ENCODE measurements at regions not wholly inside any gene's neighbourhood (a gene's known extent, or its start where the extent isn't known, plus 50 kb on each side); places are given as distances from the start of the nearest gene placed in this dataset.

DNA sequence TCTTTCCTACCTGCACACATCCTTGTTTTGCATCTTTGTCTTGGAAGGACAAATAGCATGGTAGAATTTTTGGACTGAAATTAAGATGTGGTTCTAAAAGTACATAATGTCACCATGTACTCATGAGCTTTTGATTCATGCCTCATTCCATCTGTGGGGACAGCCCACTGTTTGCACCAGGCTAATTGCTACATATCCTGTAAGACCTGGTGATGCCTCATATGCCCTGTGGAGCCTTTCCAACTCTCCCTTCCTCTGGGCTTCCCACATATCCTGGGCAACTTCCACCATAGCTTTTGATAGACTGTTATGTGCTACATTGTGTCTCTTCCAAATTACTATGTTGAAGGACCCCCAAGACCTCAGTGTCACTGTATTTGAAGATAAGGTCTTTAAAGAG, 213.6 kb upstream of the PREP start:
- Histone ChIP-seq H3K27ac (ENCODE audit: low read length) (no peak overlapping the region), H3K4me1 (ENCODE audit: control insufficient read depth, insufficient read depth, low read length) (peaks cover 1% of the 10 kb centered on the region), H3K9me3 (ENCODE audit: control insufficient read depth, low read length) (no peaks in the 10 kb centered on the region), H3K27me3 (ENCODE audit: control insufficient read depth, insufficient read depth) (no peaks in the 10 kb centered on the region), H3K4me3 (ENCODE audit: low read length) (no peak overlapping the region)
- DNase-seq (no peak), ATAC-seq (no peak)
- intact Hi-C loops (cut with DNase I) = no loop called here

DNA sequence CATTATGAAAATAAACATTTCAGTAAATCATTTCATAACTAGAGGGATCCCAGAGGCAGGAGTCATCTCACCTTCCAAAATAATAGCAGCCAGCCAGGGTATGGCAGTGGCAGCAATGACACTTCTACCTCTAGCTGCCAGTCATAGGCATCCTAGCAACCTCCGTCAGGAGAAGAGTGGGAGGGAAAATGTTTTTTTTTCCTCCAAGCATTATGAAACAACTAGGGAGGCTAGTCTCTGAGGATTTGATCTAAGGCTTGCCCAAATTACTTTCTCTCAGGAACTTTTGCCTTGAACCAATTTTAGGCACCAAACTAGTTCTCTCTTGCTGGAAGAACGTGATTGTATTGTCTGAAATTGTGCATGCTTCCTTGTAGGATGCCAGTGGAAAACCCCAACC, 208.7 kb upstream of the PREP start:
- H3K27ac ChIP-seq (ENCODE audit: low read length) = no peak overlapping the region
- H3K4me3 ChIP-seq (ENCODE audit: low read length) = no peak overlapping the region
- no peaks in the 10 kb centered on the region for H3K9me3 ChIP-seq (ENCODE audit: control insufficient read depth, low read length)
- H3K4me1 ChIP-seq (ENCODE audit: control insufficient read depth, insufficient read depth, low read length) = peaks cover 11% of the 10 kb centered on the region
- no peak for DNase-seq
- 28% methylated on average over 2 of the region's 2 CpGs for WGBS
- ATAC-seq = no peak
- H3K27me3 ChIP-seq (ENCODE audit: control insufficient read depth, insufficient read depth) = no peaks in the 10 kb centered on the region
- intact Hi-C loops (cut with DNase I) = no loop called here

DNA sequence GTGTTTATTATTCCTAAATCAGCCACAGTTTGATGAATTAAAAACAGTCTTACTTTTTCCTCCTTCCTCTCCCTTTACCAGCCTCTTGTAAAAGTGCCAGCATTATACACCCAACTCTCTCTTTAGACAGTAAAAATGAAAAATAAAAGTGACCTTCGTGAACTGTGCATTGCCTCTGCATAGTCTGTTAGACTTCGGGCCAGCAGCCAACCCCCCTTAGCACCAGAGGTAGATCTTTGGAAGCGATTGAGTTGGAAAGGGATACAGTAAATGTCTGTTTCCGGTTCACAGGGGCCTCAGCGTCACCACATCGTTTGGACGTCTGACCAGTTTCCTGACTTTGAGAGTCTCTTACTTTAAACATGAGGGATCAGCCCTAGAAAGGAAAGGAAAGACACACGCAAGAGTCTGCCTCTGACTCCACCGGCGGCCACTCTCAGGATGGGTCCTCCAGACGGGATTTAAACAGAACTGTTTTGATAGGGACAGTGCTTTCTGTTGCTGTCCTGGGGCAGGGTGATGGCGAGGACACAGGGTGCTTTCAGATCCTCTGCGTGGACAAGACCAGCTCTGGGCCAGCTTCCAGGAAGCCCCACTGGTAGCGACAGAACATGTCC, 206.6 kb upstream of the PREP start:
- no peak overlapping the region for H3K4me3 ChIP-seq (ENCODE audit: low read length)
- H3K4me1 ChIP-seq (ENCODE audit: control insufficient read depth, insufficient read depth, low read length) = peaks cover 11% of the 10 kb centered on the region
- no peaks in the 10 kb centered on the region for H3K9me3 ChIP-seq (ENCODE audit: control insufficient read depth, low read length)
- no peak overlapping the region for H3K27ac ChIP-seq (ENCODE audit: low read length)
- H3K27me3 ChIP-seq (ENCODE audit: control insufficient read depth, insufficient read depth) = no peaks in the 10 kb centered on the region
- peak; percentile 51 to 65 for ATAC-seq
- intact Hi-C loops (cut with DNase I) = no loop called here
- peak; percentile 16 to 78 (median 68) for DNase-seq
- WGBS = 42% methylated on average over 14 of the region's 14 CpGs

DNA sequence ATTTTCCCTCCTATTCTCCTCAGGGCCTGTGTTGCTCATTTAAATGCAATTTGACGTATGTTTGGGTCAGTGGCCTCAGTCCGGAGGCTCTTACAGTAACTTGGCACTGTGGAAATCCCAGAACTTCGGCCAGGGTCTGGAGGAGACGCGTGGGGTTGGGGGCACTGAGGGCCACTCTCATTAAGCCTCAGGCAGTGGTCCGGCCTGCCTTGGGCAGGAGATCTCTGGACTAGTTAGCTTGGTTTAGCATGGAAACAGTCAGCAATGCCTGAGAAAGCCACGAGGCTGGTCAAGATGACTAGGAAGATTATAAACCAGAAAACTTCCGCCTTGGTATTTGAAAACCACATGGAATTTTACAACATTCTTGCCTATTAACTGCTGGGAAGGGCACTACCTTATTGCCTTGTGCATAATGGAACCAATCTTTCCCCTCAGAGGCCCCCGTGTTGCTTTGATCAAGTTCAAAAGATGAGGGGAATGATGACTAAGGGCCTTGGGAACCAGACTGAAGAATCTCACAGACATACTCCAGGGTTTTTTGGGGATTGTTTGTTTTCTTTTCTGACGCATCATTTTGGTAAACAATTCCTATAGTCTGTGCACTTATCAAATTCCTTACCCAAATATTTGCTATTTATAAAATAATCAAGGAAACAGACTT, 206.0 kb upstream of the PREP start:
- no peak overlapping the region for H3K4me3 ChIP-seq (ENCODE audit: low read length)
- no peak for DNase-seq
- ATAC-seq = no peak
- no peaks in the 10 kb centered on the region for H3K27me3 ChIP-seq (ENCODE audit: control insufficient read depth, insufficient read depth)
- no peak overlapping the region for H3K27ac ChIP-seq (ENCODE audit: low read length)
- 85% methylated on average over 10 of the region's 10 CpGs for WGBS
- H3K4me1 ChIP-seq (ENCODE audit: control insufficient read depth, insufficient read depth, low read length) = peaks cover 14% of the 10 kb centered on the region
- H3K9me3 ChIP-seq (ENCODE audit: control insufficient read depth, low read length) = no peaks in the 10 kb centered on the region
- intact Hi-C loops (cut with DNase I) = no loop called here

DNA sequence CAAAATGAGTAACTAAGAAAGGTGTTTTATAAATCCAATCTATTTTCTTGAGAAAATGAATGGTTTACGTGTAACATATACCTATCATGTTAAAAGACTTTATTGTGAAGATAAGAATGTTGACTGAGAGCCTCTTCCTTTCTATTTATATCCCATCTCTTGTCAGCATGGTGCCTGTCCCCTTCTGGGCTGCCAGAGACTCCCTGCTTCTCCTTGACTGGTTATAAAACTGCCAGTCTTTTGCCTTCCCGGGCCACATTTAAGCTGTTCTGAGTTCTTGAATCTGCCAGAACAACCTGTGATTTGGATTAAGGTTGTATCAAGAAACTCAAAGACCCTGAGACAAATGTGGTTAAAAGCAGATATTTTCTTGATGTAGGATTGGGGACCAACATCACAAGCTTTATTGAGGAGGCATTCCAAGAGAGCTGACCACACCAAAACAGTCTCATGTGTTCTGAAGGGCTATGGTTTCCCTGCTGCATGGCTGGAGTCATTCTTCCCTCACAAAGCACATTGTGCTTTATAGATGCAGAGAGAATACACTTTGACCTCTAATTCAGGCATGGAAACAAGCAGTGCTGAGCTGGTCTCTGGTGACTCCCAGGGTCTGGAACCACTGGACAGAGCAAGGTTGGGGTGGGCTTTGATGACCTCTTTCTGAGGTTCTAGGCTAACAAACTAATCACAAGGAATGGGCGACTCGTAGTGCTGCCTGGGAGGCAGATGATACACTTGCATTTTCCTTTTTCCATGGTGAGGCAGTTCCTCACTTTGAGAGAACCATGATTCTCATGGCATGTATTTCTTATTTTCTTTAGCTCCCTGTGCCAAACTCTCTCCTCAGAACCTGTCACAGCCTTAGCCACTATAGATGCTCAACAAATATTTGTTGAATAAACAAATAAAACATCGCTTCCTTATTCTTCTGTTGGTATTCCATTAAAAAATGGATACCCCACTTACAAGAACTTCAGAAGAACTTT, 205.0 kb upstream of the PREP start:
- DNase-seq (no peak), ATAC-seq (no peak)
- H3K27me3 ChIP-seq (ENCODE audit: control insufficient read depth, insufficient read depth) = no peaks in the 10 kb centered on the region
- intact Hi-C loops (cut with DNase I) = no loop called here
- no peak overlapping the region for H3K4me3 ChIP-seq (ENCODE audit: low read length)
- WGBS = 80% methylated on average over 5 of the region's 5 CpGs
- peak overlapping the region; percentile 53 for H3K27ac ChIP-seq (ENCODE audit: low read length)
- no peaks in the 10 kb centered on the region for H3K9me3 ChIP-seq (ENCODE audit: control insufficient read depth, low read length)
- peaks cover 14% of the 10 kb centered on the region for H3K4me1 ChIP-seq (ENCODE audit: control insufficient read depth, insufficient read depth, low read length)

DNA sequence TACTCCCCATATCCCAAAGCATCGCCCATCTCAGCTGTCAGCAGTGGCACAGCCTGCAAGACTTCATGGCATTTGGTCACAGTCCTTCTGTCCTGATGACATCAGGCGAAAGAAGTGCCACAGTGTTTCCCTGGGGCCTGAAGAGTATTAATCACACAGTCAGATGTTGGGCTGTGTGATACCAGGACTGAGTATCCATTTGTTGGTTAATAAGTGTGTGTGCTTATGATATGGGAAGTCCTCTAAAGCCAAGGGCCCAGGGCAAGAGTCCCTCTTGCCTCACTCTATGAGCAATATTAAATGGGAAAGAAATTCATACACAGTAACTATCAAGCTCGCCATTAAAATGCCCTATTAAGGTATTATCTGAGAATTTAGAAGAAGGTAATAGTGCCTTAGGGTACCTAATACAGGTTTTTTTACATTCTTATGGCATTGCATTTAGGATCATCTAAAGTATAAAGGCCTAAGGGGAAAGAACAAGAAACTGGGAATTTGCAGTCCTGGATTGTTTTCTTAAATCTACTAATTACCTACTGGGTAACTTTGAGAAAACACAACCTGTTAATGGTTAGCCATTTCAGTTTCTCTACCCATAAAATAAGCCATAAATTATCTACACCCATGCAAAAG, 204.1 kb upstream of the PREP start:
- peaks cover 14% of the 10 kb centered on the region for H3K4me1 ChIP-seq (ENCODE audit: control insufficient read depth, insufficient read depth, low read length)
- no peaks in the 10 kb centered on the region for H3K9me3 ChIP-seq (ENCODE audit: control insufficient read depth, low read length)
- H3K27ac ChIP-seq (ENCODE audit: low read length) = no peak overlapping the region
- ATAC-seq (no peak), DNase-seq (no peak)
- H3K4me3 ChIP-seq (ENCODE audit: low read length) = no peak overlapping the region
- 91% methylated on average over 3 of the region's 3 CpGs for WGBS
- H3K27me3 ChIP-seq (ENCODE audit: control insufficient read depth, insufficient read depth) = no peaks in the 10 kb centered on the region
- intact Hi-C loops (cut with DNase I) = no loop called here

DNA sequence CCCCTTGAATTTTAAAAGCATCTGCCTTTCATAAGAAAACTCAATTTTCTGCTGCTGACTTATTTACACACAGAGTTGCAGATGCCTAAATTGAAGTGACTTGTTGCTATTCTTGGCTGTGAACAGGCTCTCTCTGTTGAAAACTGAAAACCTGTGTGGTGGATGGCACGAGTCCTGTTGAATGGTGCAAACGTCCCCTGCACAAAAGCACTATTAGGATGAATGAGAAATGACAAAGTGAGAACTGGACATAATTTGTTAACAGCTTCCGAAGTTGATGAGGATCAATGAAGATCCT, 201.7 kb upstream of the PREP start:
- intact Hi-C loops (cut with DNase I) = no loop called here
- Histone ChIP-seq H3K4me1 (ENCODE audit: control insufficient read depth, insufficient read depth, low read length) (peaks cover 10% of the 10 kb centered on the region), H3K27ac (ENCODE audit: low read length) (peak overlapping the region; percentile 77), H3K27me3 (ENCODE audit: control insufficient read depth, insufficient read depth) (no peaks in the 10 kb centered on the region), H3K4me3 (ENCODE audit: low read length) (no peak overlapping the region), H3K9me3 (ENCODE audit: control insufficient read depth, low read length) (no peaks in the 10 kb centered on the region)
- DNase-seq (no peak), ATAC-seq (no peak)
- WGBS = 44% methylated on average over 3 of the region's 3 CpGs

DNA sequence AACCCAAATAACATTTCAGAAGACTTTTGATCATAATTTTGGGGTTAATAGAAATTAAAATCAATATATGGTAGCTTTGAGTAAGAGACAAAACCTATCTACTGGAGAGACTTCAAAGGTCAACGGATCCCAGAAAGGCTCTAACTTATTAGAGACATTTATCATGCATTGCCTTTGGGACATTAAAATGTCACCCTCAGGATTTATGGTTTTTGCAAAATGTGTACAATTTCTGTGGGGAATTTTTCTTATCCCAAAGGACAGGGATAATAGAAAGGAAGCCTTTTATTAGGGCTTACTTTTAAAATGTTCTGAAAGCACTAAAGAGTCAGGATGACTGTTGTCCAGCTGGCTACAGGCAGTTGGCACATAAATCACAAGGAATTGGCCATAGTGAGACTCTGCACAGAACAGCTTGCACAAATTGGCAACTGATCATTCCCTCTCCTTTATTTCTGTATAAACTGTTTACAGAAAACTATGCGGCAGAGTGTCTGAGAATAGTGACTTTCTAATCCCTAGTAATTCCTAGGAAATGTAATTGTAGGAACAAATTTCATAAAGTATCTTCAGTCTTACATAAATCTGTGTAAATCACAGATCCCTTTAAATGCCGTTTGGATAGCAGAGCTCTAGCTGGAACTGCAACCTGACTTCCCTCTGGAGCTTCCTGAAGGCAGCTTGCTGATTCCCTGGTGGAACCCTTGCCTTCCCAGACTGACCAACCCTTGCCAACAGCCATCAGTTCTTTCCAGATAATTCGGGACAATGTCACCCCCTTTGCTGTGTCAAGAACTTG, 201.1 kb upstream of the PREP start:
- Histone ChIP-seq H3K9me3 (ENCODE audit: control insufficient read depth, low read length) (no peaks in the 10 kb centered on the region), H3K27me3 (ENCODE audit: control insufficient read depth, insufficient read depth) (no peaks in the 10 kb centered on the region), H3K4me3 (ENCODE audit: low read length) (no peak overlapping the region), H3K4me1 (ENCODE audit: control insufficient read depth, insufficient read depth, low read length) (peaks cover 8% of the 10 kb centered on the region), H3K27ac (ENCODE audit: low read length) (peak overlapping the region; percentile 77)
- WGBS = 23% methylated on average over 4 of the region's 4 CpGs
- DNase-seq (peak in 2 of 3 donors; percentile 15 to 64), ATAC-seq (peak in 1 of 2 donors; percentile 69)
- intact Hi-C loops (cut with DNase I) = no loop called here

DNA sequence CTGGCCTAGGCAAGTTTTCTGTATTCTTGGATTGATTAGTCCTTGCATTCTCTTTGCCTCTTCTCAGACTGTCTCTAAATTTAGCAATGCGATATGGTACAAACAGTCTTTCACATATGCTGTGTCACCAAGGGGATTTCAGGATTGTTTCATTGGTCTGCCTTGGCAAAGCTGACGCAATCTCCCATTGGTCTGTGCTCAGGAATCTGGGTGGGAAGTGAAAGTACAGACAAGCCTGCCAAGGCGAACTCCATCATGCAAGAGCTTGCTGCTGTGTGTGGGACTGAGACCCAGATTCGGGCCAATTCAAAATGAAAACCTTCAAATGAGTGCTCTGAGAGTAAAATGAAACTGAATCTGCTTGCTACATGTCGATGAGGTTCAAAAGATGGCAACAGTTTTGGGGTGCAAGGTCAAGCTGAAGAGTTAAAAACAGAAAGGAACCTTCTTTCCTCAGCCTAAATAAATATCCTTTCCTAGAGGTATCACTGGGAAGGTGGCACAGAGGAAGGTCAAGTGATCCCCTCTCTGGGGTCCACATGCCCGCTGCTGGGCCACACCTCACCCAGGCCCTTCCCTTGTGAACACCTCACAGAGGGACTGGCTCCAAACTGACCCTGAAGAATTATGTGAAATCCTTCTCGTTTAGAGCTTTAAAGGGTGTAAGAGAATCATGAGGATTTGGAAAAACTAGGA, 198.8 kb upstream of the PREP start:
- ATAC-seq (peak; percentile 97 to 98), DNase-seq (peak; percentile 83 to 90 (median 87))
- no peaks in the 10 kb centered on the region for H3K9me3 ChIP-seq (ENCODE audit: control insufficient read depth, low read length)
- intact Hi-C loops (cut with DNase I) = no loop called here
- no peaks in the 10 kb centered on the region for H3K27me3 ChIP-seq (ENCODE audit: control insufficient read depth, insufficient read depth)
- H3K27ac ChIP-seq (ENCODE audit: low read length) = peak overlapping the region; percentile 89
- H3K4me1 ChIP-seq (ENCODE audit: control insufficient read depth, insufficient read depth, low read length) = peaks cover 3% of the 10 kb centered on the region
- 32% methylated on average over 7 of the region's 7 CpGs for WGBS
- no peak overlapping the region for H3K4me3 ChIP-seq (ENCODE audit: low read length)

Measured in right cardiac atrium (tissue), 5 donors.